ENCODE measurements at regions not wholly inside any gene's neighbourhood (a gene's known extent, or its start where the extent isn't known, plus 50 kb on each side); places are given as distances from the start of the nearest gene placed in this dataset.

DNA sequence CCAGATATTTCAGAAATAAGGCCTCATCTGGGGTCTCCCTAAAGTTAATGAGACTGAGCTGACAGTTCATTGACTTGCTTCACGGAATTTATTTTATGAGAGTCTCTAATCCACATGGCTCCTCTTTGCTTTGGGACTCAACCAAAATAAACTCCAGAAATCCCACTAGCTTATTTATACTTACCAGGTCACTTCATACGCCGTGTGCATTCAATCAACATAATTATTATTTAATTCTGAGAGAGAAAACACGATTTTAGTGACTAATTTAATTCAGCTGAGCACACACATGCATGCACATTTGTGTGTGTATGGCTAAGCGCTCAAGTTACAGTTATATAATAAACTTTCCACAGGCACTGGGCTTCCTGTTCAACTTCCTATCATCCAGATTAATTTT, 333.4 kb upstream of the CCDC196 start:
- no peak for DNase-seq (ENCODE audit: low read depth)

DNA sequence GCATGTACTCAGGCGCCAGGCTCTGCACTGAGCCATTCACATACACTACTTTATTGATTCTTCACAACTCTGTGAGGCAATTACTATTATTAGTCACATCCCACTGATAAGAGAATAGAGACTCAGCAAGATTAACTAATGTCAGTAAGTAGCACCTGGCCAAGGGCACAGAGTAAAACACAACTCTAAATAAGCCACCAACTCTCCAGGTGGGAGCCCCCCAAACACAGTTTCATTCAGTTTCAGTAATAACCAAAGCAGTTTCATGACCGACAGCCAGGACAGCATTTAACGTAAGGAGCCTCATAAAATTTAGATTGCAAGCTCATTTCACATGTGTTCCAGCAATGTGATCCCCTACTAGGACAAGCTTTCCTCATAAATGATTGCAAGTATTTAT, 323.1 kb upstream of the CCDC196 start:
- no peak for DNase-seq (ENCODE audit: low read depth)

DNA sequence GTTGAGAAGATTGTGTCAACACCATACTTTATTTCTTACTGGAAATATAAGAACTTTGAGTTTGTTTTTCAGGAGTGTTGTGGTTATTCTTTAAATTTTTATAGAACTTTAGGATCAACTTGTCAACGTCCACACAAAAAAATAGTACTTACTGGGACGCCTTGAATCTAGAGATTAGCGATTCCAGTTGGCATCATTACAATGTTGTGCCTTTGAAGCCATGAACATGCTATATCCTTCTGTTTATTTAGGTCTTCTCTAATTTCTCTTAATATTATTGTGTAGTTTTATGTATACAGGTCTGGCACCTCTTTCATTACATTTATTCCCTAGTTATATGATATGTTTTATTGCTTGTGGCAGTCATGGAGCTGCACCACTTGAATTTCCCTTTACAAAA, 320.8 kb upstream of the CCDC196 start:
- DNase-seq (ENCODE audit: low read depth) = no peak

DNA sequence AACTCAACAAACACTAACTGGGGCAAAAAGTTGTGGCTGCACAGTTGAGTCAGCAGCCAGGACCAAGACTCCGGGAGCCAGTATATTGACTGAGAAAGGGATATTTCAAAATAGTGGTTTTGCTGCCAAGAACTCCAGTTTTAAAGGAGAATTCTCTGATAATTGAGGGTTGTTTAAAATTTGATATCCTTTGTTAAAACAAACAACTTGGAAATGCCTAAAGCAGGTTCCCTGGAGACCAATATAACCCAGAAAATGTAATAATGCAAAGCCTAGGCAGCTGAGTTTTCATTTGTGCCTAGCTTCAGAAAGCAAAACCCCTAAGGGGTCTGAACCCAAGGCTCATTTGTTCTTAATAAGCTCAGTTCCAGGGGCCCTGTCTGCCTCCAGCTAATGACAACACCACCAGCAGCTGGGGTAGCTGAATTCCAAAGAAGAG, 311.7 kb upstream of the CCDC196 start:
- DNase-seq (ENCODE audit: low read depth) = no peak

DNA sequence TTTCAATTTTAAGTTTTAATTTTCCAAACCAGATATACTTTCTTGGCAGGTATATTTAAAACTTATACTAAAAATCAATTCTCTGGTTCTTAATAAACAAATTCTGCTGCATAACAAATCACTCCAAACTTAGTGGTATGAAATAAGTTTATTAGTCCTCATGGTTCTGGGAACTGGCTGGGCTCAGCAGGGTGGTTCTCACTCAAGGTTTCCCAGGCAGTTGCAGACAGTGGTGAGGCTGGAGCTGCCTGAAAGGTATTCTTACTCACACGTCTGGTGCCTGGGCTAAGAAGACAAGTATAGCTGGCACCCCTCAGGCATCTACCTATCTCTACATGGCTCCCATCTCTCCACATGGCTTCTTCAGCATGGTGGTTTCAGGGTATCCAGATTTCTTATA, 308.2 kb upstream of the CCDC196 start:
- DNase-seq (ENCODE audit: low read depth) = no peak

DNA sequence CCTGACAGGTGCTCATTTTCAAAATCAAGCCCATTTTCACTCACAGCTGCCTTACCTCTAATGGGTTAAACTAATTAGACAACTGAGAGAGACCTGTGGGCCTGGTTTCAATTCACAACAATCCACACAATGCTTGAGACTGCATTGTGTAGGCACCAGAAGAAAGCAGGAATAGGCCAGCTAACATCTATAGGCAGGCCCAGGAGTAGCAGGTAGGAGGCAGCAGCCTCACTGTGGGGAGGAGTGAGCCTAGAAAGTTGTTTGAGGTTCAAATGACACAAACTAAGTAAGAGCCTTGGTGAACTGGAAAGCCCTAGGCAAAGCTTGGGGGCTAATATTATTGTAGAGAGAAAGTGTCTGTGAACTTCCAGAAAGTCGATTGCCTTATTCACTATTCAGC, 289.5 kb upstream of the CCDC196 start:
- no peak for DNase-seq (ENCODE audit: low read depth)

DNA sequence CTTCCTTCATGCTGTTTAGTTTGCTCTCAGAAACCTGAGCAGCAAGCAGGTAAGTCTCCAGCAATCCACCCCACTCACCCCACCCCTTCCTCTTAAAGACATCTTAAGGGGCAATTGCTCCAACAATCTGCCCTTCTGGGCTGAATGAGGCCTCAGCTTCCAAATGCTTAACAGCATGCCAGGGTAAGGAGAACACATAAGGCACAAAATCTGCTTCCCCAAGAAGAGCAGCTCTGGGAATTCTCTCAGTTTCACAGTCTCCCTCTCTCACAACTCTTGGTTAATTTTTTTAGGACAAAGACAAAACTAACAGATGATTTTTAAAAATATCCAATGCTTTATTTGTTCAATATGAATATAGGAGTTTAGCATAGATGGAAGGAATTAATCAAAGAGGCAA, 288.9 kb upstream of the CCDC196 start:
- no peak for DNase-seq (ENCODE audit: low read depth)

DNA sequence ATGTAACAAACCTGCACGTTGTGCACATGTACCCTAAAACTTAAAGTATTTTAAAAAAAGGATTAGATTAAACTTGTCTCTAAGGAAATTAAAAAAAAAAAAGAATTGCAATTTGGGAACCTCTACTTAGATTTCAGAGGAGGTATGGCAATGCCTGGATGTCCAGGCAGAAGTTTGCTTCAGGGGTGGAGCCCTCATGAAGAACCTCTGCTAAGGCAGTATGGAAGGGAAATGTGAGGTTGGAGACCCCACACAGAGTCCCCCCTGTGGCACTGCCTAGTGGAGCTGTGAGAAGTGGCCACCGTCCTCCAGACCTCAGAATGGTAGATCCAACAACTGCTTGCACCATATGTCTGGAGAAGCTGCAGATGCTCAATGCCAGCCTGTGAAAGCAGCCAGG, 279.6 kb upstream of the CCDC196 start:
- DNase-seq (ENCODE audit: low read depth) = no peak

DNA sequence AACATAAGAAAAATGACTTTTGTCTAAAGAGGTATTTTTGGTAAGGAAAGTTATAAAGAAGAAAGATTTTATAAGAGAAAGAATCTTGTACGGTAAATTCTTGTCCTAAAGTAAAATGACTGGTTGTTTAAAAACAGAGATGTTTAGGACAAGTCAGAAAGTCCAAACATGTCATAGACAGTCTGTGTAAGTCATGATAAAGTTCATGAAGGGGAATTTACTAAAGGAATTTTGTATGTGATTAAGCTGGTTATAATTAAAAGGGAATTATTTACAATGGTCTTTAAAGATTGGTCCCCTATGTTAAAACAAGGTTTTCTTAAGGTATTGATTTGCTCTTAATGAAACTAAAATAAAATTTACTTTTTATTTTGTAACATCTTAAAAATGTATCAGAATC, 269.4 kb upstream of the CCDC196 start:
- DNase-seq (ENCODE audit: low read depth) = no peak

DNA sequence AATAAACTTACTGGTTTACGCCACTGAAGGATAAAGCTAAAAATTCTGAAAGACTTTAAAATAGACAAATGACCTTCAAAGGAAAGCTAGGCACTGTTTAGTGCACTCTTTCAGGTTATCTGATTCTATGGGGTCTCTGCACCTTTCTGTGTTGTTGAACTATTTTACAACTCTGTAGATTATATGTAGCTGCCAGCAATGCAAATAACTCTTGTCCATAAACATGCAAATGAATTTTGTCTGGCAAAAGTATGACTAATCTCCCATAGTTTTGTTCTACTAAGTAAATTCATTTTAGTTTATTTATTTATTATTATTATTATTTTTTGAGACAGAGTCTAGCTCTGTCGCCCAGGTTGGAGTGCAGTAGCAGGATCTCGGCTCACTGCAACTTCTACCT, 266.3 kb upstream of the CCDC196 start:
- no peak for DNase-seq (ENCODE audit: low read depth)

DNA sequence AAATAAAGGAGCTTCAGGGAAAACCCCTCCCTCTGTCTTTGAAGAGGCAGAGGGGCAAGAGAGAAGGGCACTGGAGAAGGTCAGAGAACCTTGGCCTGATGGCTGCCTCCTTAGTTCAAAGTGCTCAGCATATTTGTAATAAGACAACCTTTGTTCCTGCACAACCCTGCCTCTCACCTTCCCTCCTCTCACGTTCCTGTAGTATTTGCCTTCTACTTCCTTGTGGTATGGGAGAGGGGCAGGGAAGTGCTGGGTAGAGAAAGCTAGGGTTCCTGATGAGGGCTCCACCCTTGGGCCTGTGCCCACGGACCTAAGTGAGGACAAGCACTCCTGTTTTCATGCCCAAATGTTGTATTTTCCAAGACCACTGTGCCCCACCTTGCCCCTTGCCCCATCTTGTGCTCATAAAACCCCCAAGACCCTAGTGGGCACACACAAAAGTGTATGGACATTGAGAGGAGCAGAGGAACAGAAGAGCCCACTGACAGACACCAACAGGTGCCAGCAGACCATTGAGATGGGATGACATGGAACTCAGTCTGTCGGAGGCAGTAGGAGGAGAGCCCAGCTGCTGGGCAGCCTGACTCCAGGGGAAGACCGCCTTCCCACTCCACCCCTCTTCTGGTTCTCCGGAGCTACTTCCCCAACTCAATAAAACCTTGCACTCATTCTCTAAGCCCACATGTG, 261.5 kb upstream of the CCDC196 start:
- no peak for DNase-seq (ENCODE audit: low read depth)

DNA sequence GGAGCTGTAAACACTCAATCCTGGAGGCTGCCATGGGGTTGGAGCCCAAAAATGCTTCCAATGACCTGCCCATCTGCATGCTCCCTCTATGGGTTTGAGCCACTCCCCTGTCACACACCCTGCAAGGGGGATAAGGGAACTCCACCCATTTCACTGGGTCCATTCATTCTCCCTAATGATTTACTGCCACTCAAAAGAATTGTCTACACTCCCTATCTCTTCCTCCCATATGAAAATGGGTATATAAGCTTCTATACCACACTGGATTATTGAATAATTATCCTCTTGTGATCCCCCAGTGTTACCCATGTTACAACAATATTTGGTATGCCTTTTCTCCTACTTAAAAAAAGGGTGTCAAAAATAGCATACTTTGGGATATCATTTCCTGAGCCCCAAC, 260.8 kb upstream of the CCDC196 start:
- DNase-seq (ENCODE audit: low read depth) = no peak

DNA sequence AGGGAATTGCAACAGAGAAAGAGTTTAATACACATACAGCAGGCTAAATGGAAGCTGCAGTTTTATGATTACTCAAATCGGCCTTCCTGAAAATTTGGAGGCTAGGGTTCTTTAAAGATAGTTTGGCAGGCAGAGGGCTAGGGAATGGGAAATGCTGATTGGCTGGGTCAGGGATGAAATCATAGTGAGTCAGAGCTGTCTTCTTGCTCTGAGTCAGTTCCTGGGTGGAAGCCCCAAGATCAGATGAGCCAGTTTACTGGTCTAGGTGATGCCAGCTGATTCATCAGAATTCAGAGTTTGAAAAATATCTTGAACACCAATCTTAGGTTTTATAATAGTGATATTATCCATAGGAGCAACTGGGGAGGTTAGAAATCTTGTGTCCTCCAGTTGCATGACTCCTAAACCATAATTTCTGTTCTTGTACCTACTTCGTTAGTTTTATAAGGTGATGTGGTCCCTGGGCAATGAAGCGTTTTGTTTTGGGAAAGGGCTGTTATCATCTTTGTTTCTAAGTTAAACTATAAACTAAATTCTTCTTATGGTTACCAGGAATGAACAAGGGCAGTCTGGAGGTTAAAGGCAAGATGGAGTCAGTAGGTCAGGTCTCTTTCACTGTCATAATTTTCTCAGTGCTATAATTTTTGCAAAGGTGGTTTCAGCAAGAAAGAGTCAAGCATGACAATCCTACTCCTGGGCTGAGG, 257.8 kb upstream of the CCDC196 start:
- DNase-seq (ENCODE audit: low read depth) = peak; percentile 91

DNA sequence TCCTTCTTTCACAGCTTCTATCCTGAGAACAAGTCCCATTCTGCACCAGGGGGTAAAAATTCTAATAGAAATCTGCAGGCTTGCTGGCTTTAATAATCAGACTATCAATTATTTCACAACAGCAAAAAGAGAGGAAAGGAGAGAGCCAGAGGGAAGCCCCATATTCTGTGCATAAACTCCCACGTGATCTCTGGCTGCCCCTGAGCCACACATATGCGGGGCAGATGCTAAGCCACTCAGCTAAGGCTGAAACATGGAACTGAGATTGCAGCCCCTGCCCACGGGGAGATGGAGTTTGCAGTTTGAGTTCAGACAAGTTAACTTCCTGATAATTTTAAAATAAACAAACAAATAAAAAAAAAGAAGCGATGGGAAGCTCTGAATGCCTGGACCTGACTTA, 254.4 kb upstream of the CCDC196 start:
- no peak for DNase-seq (ENCODE audit: low read depth)

DNA sequence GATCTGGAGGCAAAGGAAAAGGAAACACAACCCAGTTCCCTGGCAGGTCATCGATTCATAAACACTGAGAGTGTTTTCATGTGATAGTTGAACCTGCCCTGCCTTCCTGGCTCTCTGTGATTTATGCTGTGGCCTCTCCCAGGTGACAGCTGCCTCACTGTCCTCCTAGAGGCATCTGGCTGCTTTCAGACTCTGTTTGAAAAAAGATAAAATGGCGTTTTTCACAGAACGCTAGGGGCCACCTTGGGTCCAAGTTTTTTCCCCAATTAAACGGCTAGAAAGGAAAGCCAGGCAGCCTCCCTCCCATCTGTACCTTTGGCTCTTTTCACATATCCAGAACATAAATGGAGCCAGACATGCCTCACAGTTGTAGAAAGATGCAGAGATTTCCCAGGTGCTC, 252.6 kb upstream of the CCDC196 start:
- DNase-seq (ENCODE audit: low read depth) = no peak

DNA sequence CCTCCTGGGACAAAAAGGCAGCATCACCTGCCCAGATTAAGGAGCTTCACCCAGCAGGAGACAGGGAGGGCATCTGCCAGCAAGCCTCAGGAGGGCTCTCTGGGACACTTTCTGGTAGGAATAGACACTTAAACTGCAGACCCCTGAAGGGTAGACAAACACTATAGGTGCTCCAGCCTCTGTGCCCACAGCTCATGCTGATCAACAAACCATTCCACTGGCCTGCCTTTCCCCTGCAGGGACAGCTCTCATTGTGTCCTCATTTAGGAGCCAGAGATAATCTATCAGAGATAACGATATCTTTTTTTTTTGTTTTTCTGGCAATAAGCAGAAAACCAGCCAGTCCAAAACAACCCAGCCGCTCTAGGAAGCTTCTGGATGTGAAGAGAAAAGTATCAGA, 251.8 kb upstream of the CCDC196 start:
- no peak for DNase-seq (ENCODE audit: low read depth)

DNA sequence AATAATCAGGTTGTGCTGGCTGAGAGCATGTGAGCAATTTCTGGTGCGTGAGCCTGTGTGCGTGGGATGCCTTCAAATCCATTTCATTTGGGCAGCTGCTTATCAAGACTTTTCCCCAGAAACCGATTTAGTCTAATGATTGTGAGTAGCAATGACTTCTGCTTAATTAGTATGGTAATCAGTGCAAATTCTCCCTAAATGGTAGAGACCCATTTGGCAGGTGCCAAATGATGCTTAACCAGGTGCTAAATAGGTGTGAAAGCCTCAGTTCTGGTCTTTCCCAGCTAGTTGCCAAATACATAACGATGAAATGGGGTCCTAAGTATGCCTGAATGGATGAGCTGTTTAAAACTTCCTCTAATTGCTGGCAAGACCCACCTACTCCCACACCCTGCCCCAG, 248.4 kb upstream of the CCDC196 start:
- no peak for DNase-seq (ENCODE audit: low read depth)

DNA sequence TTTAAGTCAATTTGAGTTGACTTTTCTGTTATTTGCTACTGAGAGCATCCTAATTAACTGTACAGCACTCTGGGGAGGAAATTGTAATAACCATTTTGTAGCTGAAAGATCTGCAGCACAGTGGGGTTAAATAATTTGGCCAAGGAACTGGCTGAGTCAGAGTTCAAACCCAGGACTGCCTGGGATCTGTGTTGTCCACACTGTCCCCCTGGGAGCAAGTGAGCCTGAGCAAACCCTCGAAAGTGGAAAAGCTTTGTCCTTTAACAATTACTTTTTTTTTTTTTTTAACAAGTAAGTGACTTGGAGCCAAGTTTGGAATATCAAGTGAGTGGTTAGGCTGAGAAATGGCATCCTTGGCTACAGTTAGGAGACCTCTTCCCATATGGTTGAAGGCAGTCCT, 247.2 kb upstream of the CCDC196 start:
- no peak for DNase-seq (ENCODE audit: low read depth)

DNA sequence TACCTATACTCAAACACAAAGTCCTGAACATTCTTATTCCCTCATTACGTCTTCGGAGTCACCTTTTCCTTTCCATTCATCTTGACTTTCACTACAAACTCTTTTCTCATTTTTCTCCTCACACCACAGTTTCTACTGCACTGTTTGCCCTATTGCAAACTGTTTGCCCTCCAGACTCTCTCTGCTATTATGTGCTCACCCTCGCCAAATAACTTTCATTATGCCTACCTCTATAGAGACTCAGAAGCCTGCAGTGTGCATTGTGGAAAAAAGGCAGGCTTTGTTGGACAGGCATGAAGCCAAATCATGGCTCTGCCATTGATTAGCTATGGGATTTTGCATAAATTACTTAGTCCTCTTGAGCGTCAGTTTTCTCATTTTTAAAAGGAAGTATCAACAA, 246.6 kb upstream of the CCDC196 start:
- no peak for DNase-seq (ENCODE audit: low read depth)

DNA sequence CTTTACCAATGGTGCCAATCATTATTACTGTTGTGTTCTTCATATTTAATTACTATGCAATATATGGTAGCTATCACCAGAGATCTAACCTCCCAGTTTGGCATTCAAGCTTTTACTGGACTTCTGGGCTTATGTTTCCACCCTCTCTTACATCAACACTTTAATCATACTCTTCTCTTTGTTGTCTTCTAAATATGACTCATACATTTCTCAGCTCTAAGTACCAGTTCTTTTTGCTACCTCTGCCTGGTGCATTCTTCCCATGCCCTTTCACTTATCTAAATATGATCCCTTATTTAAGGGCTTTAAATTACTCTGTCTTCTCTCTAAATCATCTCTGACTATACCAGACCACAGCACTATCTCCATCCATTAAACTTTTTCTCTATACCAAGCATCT, 246.1 kb upstream of the CCDC196 start:
- DNase-seq (ENCODE audit: low read depth) = peak; percentile 50

DNA sequence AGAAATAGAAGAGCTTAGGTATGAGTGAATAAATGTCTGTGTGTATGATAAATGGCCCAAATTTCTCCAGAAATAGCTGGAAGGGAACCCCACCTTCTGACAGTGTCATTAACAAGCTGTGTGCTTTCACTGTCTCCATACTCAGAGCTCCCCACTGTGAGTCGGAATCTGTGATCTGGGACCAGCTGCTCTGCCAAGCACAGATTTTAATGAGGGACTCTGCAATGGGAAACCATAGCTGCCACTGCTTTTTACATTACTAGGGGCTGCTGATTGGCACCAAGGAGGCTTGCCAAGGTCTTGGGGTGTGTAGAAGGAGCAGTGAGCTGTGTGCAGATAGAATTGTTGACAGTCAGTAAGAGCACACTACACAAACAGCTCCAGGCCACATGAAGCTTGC, 244.2 kb upstream of the CCDC196 start:
- DNase-seq (ENCODE audit: low read depth) = no peak

DNA sequence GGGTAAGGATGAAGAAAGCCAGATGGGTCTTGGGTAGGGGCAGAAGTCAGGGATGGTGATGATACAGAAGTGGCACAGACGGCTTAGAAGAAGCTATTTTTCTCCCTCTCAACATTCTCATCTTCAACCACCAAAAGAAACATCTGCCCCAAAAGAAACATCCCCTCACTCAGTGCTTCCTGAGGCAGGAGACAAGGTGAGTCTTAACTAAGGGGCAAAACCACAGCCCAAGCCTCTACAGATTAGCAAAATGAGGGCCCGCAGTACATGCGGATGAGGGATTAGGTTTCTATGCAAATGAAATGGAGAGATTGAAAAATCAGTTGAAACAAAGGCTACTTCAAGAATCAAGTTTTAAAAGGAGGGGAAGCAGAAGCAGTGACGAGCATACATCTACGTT, 241.3 kb upstream of the CCDC196 start:
- DNase-seq (ENCODE audit: low read depth) = no peak

DNA sequence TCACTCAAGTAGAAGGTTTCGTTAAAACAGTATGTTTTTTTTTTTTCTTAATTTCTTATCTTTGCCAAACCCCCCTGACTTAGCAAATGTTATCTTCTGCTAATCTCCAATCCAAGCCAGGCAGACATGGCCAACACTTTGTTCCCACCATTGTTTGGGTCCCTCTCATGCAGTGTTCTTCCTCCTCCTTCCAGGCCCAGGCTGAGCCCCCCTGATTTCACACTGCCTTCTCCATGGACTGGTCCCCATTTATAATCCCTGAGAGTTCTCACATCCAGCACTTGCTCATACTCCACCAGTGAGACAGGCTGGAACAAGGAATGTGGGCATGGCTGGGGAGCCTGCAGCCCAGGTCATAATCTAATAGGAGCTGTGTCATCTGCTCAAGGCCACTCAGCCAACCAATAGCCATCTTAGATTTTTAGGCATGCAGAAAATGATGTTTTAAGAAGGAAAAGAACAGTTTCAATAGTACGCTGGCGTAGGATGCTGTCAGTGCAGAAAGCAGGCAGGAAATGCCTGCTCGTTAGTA, 238.4 kb upstream of the CCDC196 start:
- DNase-seq (ENCODE audit: low read depth) = no peak
